ENCODE measurements at regions not wholly inside any gene's neighbourhood (a gene's known extent, or its start where the extent isn't known, plus 50 kb on each side); places are given as distances from the start of the nearest gene placed in this dataset.

DNA sequence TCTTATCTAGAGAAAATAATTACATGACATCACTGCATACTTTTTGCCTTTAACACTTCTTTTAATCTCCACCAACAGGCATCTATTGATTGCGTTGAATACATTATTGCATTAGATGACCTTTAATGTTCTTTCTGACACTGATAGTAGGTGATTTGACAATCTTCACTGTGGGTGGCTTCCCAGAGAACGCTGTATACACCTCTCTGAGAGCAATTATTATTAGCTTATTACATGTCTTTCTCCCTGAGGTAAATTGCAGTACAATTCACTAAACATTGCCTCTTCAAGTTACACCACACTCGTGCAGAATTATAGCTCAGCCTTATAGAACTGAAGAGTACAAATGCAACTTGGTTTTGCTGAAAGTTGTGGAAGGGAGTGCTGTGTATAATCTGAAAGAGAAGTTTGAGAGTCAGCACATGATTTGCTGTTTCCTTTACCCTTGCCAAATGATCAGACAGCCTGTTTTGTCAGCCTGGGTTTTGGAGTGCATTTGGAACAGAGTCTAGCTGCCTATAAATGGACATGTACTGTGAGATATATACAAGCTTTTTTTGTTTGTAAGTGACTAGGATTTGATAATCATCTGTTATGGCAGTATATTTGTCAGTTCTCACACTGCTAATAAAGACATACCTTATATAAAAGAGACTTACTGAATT is 369.2 kb downstream of the CCER1 start:
- Mint-ChIP-seq H3K27me3 (no peaks in the 10 kb centered on the region), H3K4me3 (no peak overlapping the region), H3K4me1 (ENCODE audit: unreplicated experiment) (no peaks in the 10 kb centered on the region), H3K36me3 (no peaks in the 10 kb centered on the region), H3K9me3 (peaks cover 4% of the 10 kb centered on the region), H3K27ac (no peak overlapping the region)
- no peak for DNase-seq (ENCODE audit: extremely low spot score, unreplicated experiment)
- TF ChIP-seq, protein P1, sequence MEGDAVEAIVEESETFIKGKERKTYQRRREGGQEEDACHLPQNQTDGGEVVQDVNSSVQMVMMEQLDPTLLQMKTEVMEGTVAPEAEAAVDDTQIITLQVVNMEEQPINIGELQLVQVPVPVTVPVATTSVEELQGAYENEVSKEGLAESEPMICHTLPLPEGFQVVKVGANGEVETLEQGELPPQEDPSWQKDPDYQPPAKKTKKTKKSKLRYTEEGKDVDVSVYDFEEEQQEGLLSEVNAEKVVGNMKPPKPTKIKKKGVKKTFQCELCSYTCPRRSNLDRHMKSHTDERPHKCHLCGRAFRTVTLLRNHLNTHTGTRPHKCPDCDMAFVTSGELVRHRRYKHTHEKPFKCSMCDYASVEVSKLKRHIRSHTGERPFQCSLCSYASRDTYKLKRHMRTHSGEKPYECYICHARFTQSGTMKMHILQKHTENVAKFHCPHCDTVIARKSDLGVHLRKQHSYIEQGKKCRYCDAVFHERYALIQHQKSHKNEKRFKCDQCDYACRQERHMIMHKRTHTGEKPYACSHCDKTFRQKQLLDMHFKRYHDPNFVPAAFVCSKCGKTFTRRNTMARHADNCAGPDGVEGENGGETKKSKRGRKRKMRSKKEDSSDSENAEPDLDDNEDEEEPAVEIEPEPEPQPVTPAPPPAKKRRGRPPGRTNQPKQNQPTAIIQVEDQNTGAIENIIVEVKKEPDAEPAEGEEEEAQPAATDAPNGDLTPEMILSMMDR (conservative IDR thresholded peaks at IDR 0.05) = no peak

DNA sequence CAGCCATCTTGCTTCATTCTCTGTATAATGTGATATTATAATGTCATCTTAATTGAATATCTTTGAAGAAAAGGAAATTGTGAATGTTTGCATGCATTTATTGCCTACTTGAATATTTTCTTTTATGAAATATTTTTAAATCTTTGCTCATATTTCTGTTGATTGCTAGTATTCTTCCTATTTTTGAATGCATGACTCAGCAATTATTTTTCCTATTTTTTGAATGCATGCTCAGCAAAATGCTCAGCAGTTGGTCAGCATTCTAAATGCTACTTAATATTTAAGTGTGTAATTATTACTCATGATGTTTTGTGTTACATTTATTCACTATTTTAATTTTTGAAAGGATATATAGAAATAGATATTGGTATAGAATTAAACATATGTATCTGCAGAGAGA is 378.3 kb downstream of the CCER1 start:
- H3K27ac Mint-ChIP-seq = no peak overlapping the region
- TF ChIP-seq, protein P1 (conservative IDR thresholded peaks at IDR 0.05) = no peak
- H3K9me3 Mint-ChIP-seq = peaks cover 10% of the 10 kb centered on the region
- H3K4me3 Mint-ChIP-seq = no peak overlapping the region
- H3K4me1 Mint-ChIP-seq (ENCODE audit: unreplicated experiment) = no peaks in the 10 kb centered on the region
- H3K27me3 Mint-ChIP-seq = no peaks in the 10 kb centered on the region
- DNase-seq (ENCODE audit: extremely low spot score, unreplicated experiment) = no peak
- H3K36me3 Mint-ChIP-seq = peaks cover 4% of the 10 kb centered on the region

DNA sequence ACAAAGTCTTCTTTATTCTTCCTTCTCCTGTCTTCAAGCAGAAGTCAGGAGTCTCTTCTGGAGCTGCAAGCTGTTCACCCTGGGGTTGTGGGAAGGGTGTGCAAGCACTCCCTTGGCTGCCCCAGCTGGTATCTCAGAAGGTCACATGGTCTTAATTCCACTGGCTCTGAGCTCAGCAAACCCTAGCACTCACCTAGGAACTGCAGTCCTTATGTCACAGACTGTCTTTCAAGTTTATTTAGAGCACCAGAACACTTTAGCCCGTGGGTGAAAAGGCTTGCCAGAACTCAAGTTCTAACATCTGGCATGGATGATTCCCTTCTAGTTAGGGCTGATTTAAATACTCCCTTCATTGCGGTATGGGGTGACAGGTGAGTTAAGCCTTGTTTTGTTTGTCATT is 379.0 kb downstream of the CCER1 start:
- H3K36me3 Mint-ChIP-seq = peaks cover 4% of the 10 kb centered on the region
- no peak overlapping the region for H3K27ac Mint-ChIP-seq
- H3K4me1 Mint-ChIP-seq (ENCODE audit: unreplicated experiment) = no peaks in the 10 kb centered on the region
- no peaks in the 10 kb centered on the region for H3K27me3 Mint-ChIP-seq
- TF ChIP-seq, protein P1 (conservative IDR thresholded peaks at IDR 0.05) = no peak
- H3K4me3 Mint-ChIP-seq = no peak overlapping the region
- DNase-seq (ENCODE audit: extremely low spot score, unreplicated experiment) = no peak
- peaks cover 10% of the 10 kb centered on the region for H3K9me3 Mint-ChIP-seq

DNA sequence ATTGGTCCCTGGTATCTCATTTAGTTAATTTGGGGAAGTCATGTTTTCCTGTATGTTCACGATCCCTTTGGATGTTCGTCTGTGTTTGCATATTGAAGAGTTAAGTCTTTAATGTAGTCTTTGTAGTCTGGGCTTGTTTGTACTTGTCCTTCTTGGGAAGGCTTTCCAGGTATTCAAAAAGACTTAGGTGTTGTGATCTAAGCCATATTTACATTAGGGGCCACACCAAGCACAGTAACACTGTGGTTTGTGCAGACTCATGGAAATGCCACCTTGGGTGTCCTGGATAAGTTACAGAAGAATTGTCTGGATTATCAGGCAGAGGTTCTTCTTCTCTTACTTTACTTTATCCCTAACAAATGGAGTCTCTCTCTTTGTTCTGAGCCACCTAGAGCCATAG is 380.3 kb downstream of the CCER1 start:
- Mint-ChIP-seq H3K36me3 (peaks cover 4% of the 10 kb centered on the region), H3K4me3 (no peak overlapping the region), H3K4me1 (ENCODE audit: unreplicated experiment) (no peaks in the 10 kb centered on the region), H3K27ac (no peak overlapping the region), H3K27me3 (no peaks in the 10 kb centered on the region), H3K9me3 (peaks cover 10% of the 10 kb centered on the region)
- TF ChIP-seq, protein P1 (conservative IDR thresholded peaks at IDR 0.05) = no peak
- DNase-seq (ENCODE audit: extremely low spot score, unreplicated experiment) = no peak

DNA sequence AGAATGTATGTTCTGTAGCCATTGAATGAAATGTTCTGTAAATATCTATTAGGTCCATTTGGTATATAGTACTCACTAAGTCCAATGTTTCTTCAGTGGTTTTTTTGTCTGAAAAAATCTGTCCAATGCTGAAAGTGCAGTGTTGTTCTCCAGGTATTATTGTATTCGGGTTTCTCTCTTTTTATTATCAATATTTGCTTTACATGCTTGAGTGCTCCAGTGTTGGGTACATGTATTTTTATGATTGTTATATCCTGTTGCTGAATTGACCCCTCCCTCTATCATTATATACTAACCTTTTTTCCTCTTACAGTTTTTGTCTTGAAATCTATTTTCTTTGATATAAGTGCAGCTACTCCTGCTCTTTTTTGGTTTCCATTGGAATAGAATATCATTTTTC is 382.2 kb downstream of the CCER1 start:
- Mint-ChIP-seq H3K4me3 (no peak overlapping the region), H3K27me3 (no peaks in the 10 kb centered on the region), H3K9me3 (peaks cover 2% of the 10 kb centered on the region), H3K4me1 (ENCODE audit: unreplicated experiment) (no peaks in the 10 kb centered on the region), H3K36me3 (no peaks in the 10 kb centered on the region), H3K27ac (no peak overlapping the region)
- DNase-seq (ENCODE audit: extremely low spot score, unreplicated experiment) = no peak
- TF ChIP-seq, protein P1 (conservative IDR thresholded peaks at IDR 0.05) = no peak

DNA sequence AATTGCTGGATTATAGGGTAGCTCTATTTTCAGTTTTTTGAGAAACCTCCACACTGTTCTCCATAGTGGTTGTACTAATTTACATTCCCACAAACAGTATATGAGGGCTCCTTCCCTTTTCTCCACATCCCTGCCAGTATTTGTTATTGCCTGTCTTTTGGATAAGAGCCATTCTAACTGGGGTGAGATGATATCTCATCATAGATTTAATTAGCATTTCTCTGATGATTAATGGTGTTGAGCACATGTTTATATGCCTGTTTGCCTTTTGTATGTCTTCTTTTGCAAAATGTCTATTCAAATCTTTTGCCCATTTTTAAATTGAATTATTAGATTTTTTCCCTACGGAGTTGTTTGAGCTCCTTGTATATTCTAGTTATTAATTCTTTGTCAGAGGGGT is 385.3 kb downstream of the CCER1 start:
- Mint-ChIP-seq H3K36me3 (no peaks in the 10 kb centered on the region), H3K27ac (no peak overlapping the region), H3K9me3 (peaks cover 23% of the 10 kb centered on the region), H3K27me3 (no peaks in the 10 kb centered on the region), H3K4me3 (no peak overlapping the region), H3K4me1 (ENCODE audit: unreplicated experiment) (no peaks in the 10 kb centered on the region)
- no peak for DNase-seq (ENCODE audit: extremely low spot score, unreplicated experiment)
- TF ChIP-seq, protein P1 (conservative IDR thresholded peaks at IDR 0.05) = no peak
